HEK293 (cell line): ENCODE measurements at regions not wholly inside any gene's neighbourhood (a gene's known extent, or its start where the extent isn't known, plus 50 kb on each side); places are given as distances from the start of the nearest gene placed in this dataset.

Experiments
- CTCF ChIA-PET: fragments of 350-600 bp; formaldehyde crosslinking; extraction: SDS; loops from one replicate; lab custom pipeline; 2021; ENCODE audit warnings: antibody characterized with exemption; lab: Yijun Ruan, JAX
- POLR2A ChIA-PET: fragments of 300-600 bp; formaldehyde crosslinking; extraction: SDS; loops from one replicate; lab custom pipeline; 2020; ENCODE audit warnings: antibody characterized with exemption, inconsistent platforms; lab: Yijun Ruan, JAX
- H3K27ac ChIP-seq: fragments of 200-500 bp; sonication (Bioruptor generic); 2 replicates; pipeline ENCODE4 v1.5.1; 2014; ENCODE audit warnings: low read depth, low read length, control low read depth, inconsistent platforms; ENCODE audit errors: extremely low read depth
- H3K36me3 ChIP-seq, 2 experiments: fragments of 200-500 bp in 1 of 2; sonication (Bioruptor generic) in 1 of 2; 1 replicate in 1 of 2; 2 replicates in 1 of 2; pipeline ENCODE4 v1.5.1; 2014 to 2017; ENCODE audit warnings: inconsistent platforms in 2 of 2, low read length in 2 of 2; ENCODE audit not compliant: control insufficient read depth in 2 of 2, insufficient read depth in 1 of 2
- H3K4me1 ChIP-seq: fragments of 200-500 bp; sonication (Bioruptor generic); 2 replicates; pipeline ENCODE4 v1.5.1; 2014; ENCODE audit warnings: mild to moderate bottlenecking, low read length, inconsistent platforms; ENCODE audit not compliant: control insufficient read depth, insufficient read depth
- H3K4me3 ChIP-seq: 2 replicates; pipeline ENCODE4 v1.5.1; 2011; ENCODE audit warnings: low read depth, mild to moderate bottlenecking, control low read depth, low read length, moderate library complexity
- H3K9me3 ChIP-seq: fragments of 200-500 bp; sonication (Bioruptor generic); 2 replicates; pipeline ENCODE4 v1.5.1; 2014; ENCODE audit warnings: low read depth, low read length, inconsistent platforms; ENCODE audit not compliant: control insufficient read depth, insufficient read depth
- FEZF1 ChIP-seq: fragments of 450-650 bp; formaldehyde crosslinking; IDR thresholded peaks from 2 replicates; pipeline ENCODE4 v1.5.1; 2016; ENCODE audit warnings: missing biosample characterization, missing genetic modification characterization
- GLI2 ChIP-seq: fragments of 450-650 bp; formaldehyde crosslinking; IDR thresholded peaks from 2 replicates; pipeline ENCODE4; 2017; ENCODE audit warnings: missing biosample characterization, missing genetic modification characterization, low read depth, borderline replicate concordance
- GLIS2 ChIP-seq: fragments of 450-650 bp; formaldehyde crosslinking; IDR thresholded peaks from 2 replicates; pipeline ENCODE4 v1.5.1; 2016; ENCODE audit warnings: missing biosample characterization, missing genetic modification characterization
- HOXC10 ChIP-seq: sonication (generic); formaldehyde crosslinking; IDR thresholded peaks from 2 replicates; pipeline ENCODE4 v1.8.1; 2023; ENCODE audit warnings: mild to moderate bottlenecking, missing genetic modification reagents
- ZBTB17 ChIP-seq: fragments of 450-650 bp; formaldehyde crosslinking; IDR thresholded peaks from 2 replicates; pipeline ENCODE4 v1.5.1; 2016; ENCODE audit warnings: missing biosample characterization, missing genetic modification characterization
- ZBTB48 ChIP-seq: fragments of 450-650 bp; formaldehyde crosslinking; IDR thresholded peaks from 2 replicates; pipeline ENCODE4 v1.5.1; 2016; ENCODE audit warnings: missing biosample characterization, missing genetic modification characterization
- ZBTB49 ChIP-seq: fragments of 450-650 bp; formaldehyde crosslinking; IDR thresholded peaks from 2 replicates; pipeline ENCODE4 v1.5.1; 2016; ENCODE audit warnings: missing biosample characterization, missing genetic modification characterization, low read depth
- ZFHX2 ChIP-seq: fragments of 450-650 bp; formaldehyde crosslinking; conservative IDR thresholded peaks from 2 replicates; pipeline ENCODE4 v1.5.1; 2016; ENCODE audit warnings: missing biosample characterization, missing genetic modification characterization
- ZNF10 ChIP-seq: fragments of 450-650 bp; formaldehyde crosslinking; IDR thresholded peaks from 2 replicates; pipeline ENCODE4 v1.5.1; 2017; ENCODE audit warnings: missing biosample characterization, missing genetic modification characterization
- ZNF19 ChIP-seq: fragments of 450-650 bp; formaldehyde crosslinking; IDR thresholded peaks from 2 replicates; pipeline ENCODE4; 2016; ENCODE audit warnings: missing biosample characterization, missing genetic modification characterization, low read depth
- ZNF280D ChIP-seq: fragments of 450-650 bp; formaldehyde crosslinking; IDR thresholded peaks from 2 replicates; pipeline ENCODE4 v1.5.1; 2016; ENCODE audit warnings: missing biosample characterization, missing genetic modification characterization
- ZNF302 ChIP-seq: fragments of 450-650 bp; formaldehyde crosslinking; IDR thresholded peaks from 2 replicates; pipeline ENCODE4 v1.5.1; 2016; ENCODE audit warnings: missing biosample characterization, missing genetic modification characterization, low read depth
- ZNF335 ChIP-seq: fragments of 450-650 bp; formaldehyde crosslinking; conservative IDR thresholded peaks from 2 replicates; pipeline ENCODE4 v1.5.1; 2016; ENCODE audit warnings: missing biosample characterization, missing genetic modification characterization
- ZNF341 ChIP-seq: fragments of 450-650 bp; formaldehyde crosslinking; IDR thresholded peaks from 2 replicates; pipeline ENCODE4; 2016; ENCODE audit warnings: low read depth, missing biosample characterization, missing genetic modification characterization
- ZNF391 ChIP-seq: fragments of 450-650 bp; formaldehyde crosslinking; IDR thresholded peaks from 2 replicates; pipeline ENCODE4 v1.5.1; 2016; ENCODE audit warnings: low read depth, missing biosample characterization, missing genetic modification characterization, borderline replicate concordance
- ZNF416 ChIP-seq: fragments of 450-650 bp; formaldehyde crosslinking; IDR thresholded peaks from 2 replicates; pipeline ENCODE4 v1.5.1; 2016; ENCODE audit warnings: missing biosample characterization, missing genetic modification characterization
- ZNF488 ChIP-seq: fragments of 450-650 bp; formaldehyde crosslinking; IDR thresholded peaks from 2 replicates; pipeline ENCODE4 v1.5.1; 2016; ENCODE audit warnings: missing biosample characterization, missing genetic modification characterization
- ZNF510 ChIP-seq: fragments of 450-650 bp; formaldehyde crosslinking; IDR thresholded peaks from 2 replicates; pipeline ENCODE4 v1.5.1; 2018; ENCODE audit warnings: mild to moderate bottlenecking, missing genetic modification characterization, missing biosample characterization; ENCODE audit not compliant: insufficient replicate concordance
- ZNF571 ChIP-seq: fragments of 450-650 bp; formaldehyde crosslinking; IDR thresholded peaks from 2 replicates; pipeline ENCODE4 v1.5.0; 2017; ENCODE audit warnings: missing biosample characterization, missing genetic modification characterization
- ZNF600 ChIP-seq: fragments of 450-650 bp; formaldehyde crosslinking; IDR thresholded peaks from 2 replicates; pipeline ENCODE4 v1.5.1; 2016; ENCODE audit warnings: missing biosample characterization, missing genetic modification characterization
- ZNF660 ChIP-seq: fragments of 450-650 bp; IDR thresholded peaks from 2 replicates; pipeline ENCODE4 v1.5.1; 2018; ENCODE audit warnings: missing biosample characterization, mild to moderate bottlenecking, missing genetic modification characterization
- ZNF664 ChIP-seq: fragments of 450-650 bp; formaldehyde crosslinking; IDR thresholded peaks from 2 replicates; pipeline ENCODE4 v1.5.1; 2016; ENCODE audit warnings: missing biosample characterization, missing genetic modification characterization
- ZNF830 ChIP-seq: fragments of 450-650 bp; IDR thresholded peaks from 2 replicates; pipeline ENCODE4 v1.5.0; 2018; ENCODE audit warnings: missing biosample characterization, missing genetic modification characterization, low read depth, mild to moderate bottlenecking, moderate library complexity
- ZNF843 ChIP-seq: fragments of 450-650 bp; formaldehyde crosslinking; IDR thresholded peaks from 2 replicates; pipeline ENCODE4 v1.5.1; 2016; ENCODE audit warnings: missing biosample characterization, missing genetic modification characterization
- ZXDB ChIP-seq: fragments of 450-650 bp; formaldehyde crosslinking; IDR thresholded peaks from 2 replicates; pipeline ENCODE4 v1.5.1; 2016; ENCODE audit warnings: missing biosample characterization, missing genetic modification characterization

GRCh38 chr3:117507958-117508357 is 798.4 kb downstream of the TUSC7 start:
- POLR2A ChIA-PET, result no interaction called here
- Histone ChIP-seq H3K36me3 (no peaks in the 10 kb centered on the region), H3K4me1 (no peaks in the 10 kb centered on the region), H3K27ac (no peak overlapping the region), H3K4me3 (no peak overlapping the region), H3K9me3 (no peaks in the 10 kb centered on the region)
- TF ChIP-seq ZFHX2 (tag by site-specific recombination), result no peak
- TF ChIP-seq ZXDB (tag by site-specific recombination), result no peak
- no peak for TF ChIP-seq GLI2 (tag by site-specific recombination)
- TF ChIP-seq ZBTB49 (tag by site-specific recombination), result no peak
- TF ChIP-seq ZNF391, result no peak
- no peak for TF ChIP-seq ZNF571 (tag by site-specific recombination)
- TF ChIP-seq HOXC10 (CRISPR knock-in tag), result no peak
- TF ChIP-seq ZNF830 (tag by site-specific recombination), result no peak
- CTCF ChIA-PET, result no interaction called here

GRCh38 chr3:117509858-117510257 is 800.3 kb downstream of the TUSC7 start:
- H3K27ac ChIP-seq, result no peak overlapping the region
- ChIA-PET CTCF (no interaction called here), POLR2A (no interaction called here)
- TF ChIP-seq FEZF1 (tag by site-specific recombination) (no peak), ZNF10 (tag by site-specific recombination) (no peak), ZNF302 (tag by site-specific recombination) (no peak), GLI2 (tag by site-specific recombination) (no peak), ZNF341 (tag by site-specific recombination) (no peak), ZFHX2 (tag by site-specific recombination) (no peak), ZNF510 (tag by site-specific recombination) (no peak), GLIS2 (tag by site-specific recombination) (no peak)
- H3K9me3 ChIP-seq, result no peaks in the 10 kb centered on the region
- H3K4me1 ChIP-seq, result no peaks in the 10 kb centered on the region
- no peak overlapping the region for H3K4me3 ChIP-seq
- no peaks in the 10 kb centered on the region for H3K36me3 ChIP-seq

- ChIA-PET CTCF (no interaction called here), POLR2A (no interaction called here)
These were observed 800.8 kb downstream of the TUSC7 start for GRCh38 chr3:117510396-117510795.

GRCh38 chr3:117512975-117513374 is 803.4 kb downstream of the TUSC7 start:
- CTCF ChIA-PET, result interaction anchor here (0.6 kb wide), 2 partner anchors 10 to 573 kb away, joined by 3 to 4 read pairs; no protein-coding TSS in a partner anchor
- POLR2A ChIA-PET, result no interaction called here
- no peaks in the 10 kb centered on the region for H3K36me3 ChIP-seq
- H3K9me3 ChIP-seq, result no peaks in the 10 kb centered on the region
- H3K4me3 ChIP-seq, result no peak overlapping the region
- no peak overlapping the region for H3K27ac ChIP-seq
- no peak for TF ChIP-seq ZBTB17 (tag by site-specific recombination)
- TF ChIP-seq ZBTB48 (tag by site-specific recombination), result no peak
- TF ChIP-seq ZNF19 (tag by site-specific recombination), result no peak
- TF ChIP-seq ZNF600 (tag by site-specific recombination), result no peak
- TF ChIP-seq ZNF843 (tag by site-specific recombination), result no peak
- no peak for TF ChIP-seq ZNF335 (tag by site-specific recombination)
- TF ChIP-seq ZNF280D, result no peak
- no peak for TF ChIP-seq ZNF488 (tag by site-specific recombination)
- no peak for TF ChIP-seq ZNF416
- no peak for TF ChIP-seq ZNF660
- H3K4me1 ChIP-seq, result no peaks in the 10 kb centered on the region

More at GRCh38 chr3:117510396-117510795, 800.8 kb downstream of the TUSC7 start:
- H3K9me3 ChIP-seq, result no peaks in the 10 kb centered on the region
- no peak overlapping the region for H3K27ac ChIP-seq
- no peaks in the 10 kb centered on the region for H3K4me1 ChIP-seq
- TF ChIP-seq ZNF510 (tag by site-specific recombination) (peak; percentile 32), ZNF664 (no peak)
- no peak overlapping the region for H3K4me3 ChIP-seq
- no peaks in the 10 kb centered on the region for H3K36me3 ChIP-seq
